ENCODE measurements at regions not wholly inside any gene's neighbourhood (a gene's known extent, or its start where the extent isn't known, plus 50 kb on each side); places are given as distances from the start of the nearest gene placed in this dataset.

DNA sequence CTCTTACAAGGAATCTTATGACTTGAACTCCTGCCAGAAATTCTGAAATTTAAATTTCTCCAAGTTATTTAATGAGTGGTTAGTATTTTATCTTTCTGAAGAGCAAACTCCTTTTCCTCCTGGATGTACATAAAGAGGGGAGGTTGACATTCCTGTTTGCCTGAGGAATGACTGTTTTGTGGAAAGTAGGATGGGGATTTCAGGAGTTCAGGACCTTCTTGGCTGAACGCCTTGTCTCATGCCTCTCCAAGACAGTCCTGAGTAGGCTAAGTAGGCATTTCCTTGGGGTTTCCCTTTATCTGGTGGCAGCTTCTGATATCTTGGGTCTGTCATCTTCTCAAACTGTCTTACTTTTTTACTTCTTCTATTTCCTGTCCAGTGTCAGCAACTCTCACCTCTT is 356.6 kb downstream of the TDRD3 start:
- TF ChIP-seq TCF4 (CRISPR knock-in tag; IDR thresholded peaks at IDR 0.05; ENCODE audit: borderline replicate concordance) (no peak), ZFP30 (CRISPR knock-in tag; IDR thresholded peaks at IDR 0.05) (no peak), ISL1 (CRISPR knock-in tag; IDR thresholded peaks at IDR 0.05) (no peak)
- TF ChIP-seq, protein P1, sequence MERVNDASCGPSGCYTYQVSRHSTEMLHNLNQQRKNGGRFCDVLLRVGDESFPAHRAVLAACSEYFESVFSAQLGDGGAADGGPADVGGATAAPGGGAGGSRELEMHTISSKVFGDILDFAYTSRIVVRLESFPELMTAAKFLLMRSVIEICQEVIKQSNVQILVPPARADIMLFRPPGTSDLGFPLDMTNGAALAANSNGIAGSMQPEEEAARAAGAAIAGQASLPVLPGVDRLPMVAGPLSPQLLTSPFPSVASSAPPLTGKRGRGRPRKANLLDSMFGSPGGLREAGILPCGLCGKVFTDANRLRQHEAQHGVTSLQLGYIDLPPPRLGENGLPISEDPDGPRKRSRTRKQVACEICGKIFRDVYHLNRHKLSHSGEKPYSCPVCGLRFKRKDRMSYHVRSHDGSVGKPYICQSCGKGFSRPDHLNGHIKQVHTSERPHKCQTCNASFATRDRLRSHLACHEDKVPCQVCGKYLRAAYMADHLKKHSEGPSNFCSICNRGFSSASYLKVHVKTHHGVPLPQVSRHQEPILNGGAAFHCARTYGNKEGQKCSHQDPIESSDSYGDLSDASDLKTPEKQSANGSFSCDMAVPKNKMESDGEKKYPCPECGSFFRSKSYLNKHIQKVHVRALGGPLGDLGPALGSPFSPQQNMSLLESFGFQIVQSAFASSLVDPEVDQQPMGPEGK (CRISPR knock-in tag; IDR thresholded peaks at IDR 0.05; ENCODE audit: borderline replicate concordance), result no peak

Measured in SK-N-SH treated with all-trans-retinoic acid at 6 μM for 48 hours (cell line).